ENCODE measurements at regions not wholly inside any gene's neighbourhood (a gene's known extent, or its start where the extent isn't known, plus 50 kb on each side); places are given as distances from the start of the nearest gene placed in this dataset.
"Not testable (repeated sequence)": the region's sequence is repeated elsewhere in the genome, so short reads cannot be mapped to it uniquely, and the experiment has no call there.

DNA sequence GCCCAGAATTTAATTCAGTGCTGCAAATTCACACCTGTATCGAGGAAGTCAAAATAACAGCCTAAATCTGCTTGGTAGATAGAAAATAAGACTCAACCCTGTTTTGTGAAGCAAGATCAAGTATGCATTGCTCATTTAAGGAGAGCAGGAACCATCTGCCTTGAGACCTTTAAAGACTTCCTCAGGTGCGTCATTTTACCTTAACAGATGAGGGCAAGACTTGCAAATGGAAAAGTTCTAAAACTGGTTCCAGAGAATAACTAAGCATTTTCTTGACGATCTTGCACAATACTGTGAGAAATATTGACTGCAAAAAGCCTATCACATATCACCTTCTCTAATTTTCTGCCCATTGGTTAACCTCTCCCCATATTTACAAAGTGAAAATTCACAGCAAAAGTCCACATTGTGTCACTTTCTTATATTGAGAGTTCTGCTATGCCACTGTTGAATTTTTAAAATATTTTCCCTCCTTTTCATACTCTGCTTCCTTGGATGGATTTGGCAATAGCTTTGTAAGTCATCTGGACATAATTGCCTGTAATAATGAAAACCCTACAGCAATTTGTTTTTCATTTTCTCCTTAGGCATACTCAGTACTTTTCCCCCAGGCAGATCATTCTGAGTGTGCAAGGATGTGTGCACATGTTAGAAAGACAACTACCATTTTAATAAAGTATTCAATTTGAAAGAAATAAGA lies 234.2 kb downstream of the AASDHPPT start:
- Histone ChIP-seq H3K4me2 (ENCODE audit: extremely low read depth, insufficient read depth, low read length) (no peak overlapping the region), H3K27ac (ENCODE audit: insufficient read depth, low read length) (no peak overlapping the region), H3K9me3 (ENCODE audit: control insufficient read depth, insufficient read depth, low read depth, low read length) (no peaks in the 10 kb centered on the region), H2AFZ (ENCODE audit: low read length) (no peak overlapping the region), H3K36me3 (ENCODE audit: control insufficient read depth, insufficient read depth, low read length) (no peaks in the 10 kb centered on the region), H4K20me1 (ENCODE audit: control insufficient read depth, extremely low read depth, insufficient read depth, low read length) (no peaks in the 10 kb centered on the region), H3K79me2 (ENCODE audit: control insufficient read depth, insufficient read depth, low read length) (no peaks in the 10 kb centered on the region), H3K4me1 (ENCODE audit: control insufficient read depth, extremely low read depth, insufficient read depth, low read length) (no peaks in the 10 kb centered on the region), H3K9ac (ENCODE audit: insufficient read depth, low read length) (no peak overlapping the region), H3K4me3 (replicated peaks in 1 of 4; ENCODE audit: control extremely low read depth in 1 of 4, insufficient read depth in 1 of 4, low read depth in 3 of 4, low read length in 4 of 4) (no peak overlapping the region), H3K27me3 (ENCODE audit: control insufficient read depth, insufficient read depth, low read length) (no peaks in the 10 kb centered on the region)
- no peak for DNase-seq (ENCODE audit: low read depth in 2 of 2)
- TF ChIP-seq, protein P1, sequence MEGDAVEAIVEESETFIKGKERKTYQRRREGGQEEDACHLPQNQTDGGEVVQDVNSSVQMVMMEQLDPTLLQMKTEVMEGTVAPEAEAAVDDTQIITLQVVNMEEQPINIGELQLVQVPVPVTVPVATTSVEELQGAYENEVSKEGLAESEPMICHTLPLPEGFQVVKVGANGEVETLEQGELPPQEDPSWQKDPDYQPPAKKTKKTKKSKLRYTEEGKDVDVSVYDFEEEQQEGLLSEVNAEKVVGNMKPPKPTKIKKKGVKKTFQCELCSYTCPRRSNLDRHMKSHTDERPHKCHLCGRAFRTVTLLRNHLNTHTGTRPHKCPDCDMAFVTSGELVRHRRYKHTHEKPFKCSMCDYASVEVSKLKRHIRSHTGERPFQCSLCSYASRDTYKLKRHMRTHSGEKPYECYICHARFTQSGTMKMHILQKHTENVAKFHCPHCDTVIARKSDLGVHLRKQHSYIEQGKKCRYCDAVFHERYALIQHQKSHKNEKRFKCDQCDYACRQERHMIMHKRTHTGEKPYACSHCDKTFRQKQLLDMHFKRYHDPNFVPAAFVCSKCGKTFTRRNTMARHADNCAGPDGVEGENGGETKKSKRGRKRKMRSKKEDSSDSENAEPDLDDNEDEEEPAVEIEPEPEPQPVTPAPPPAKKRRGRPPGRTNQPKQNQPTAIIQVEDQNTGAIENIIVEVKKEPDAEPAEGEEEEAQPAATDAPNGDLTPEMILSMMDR (conservative IDR thresholded peaks at IDR 0.05 in 1 of 2, IDR thresholded peaks at IDR 0.05 in 1 of 2; ENCODE audit: low read depth in 1 of 2, low read length in 2 of 2): no peak
- TF ChIP-seq EZH2 (IDR thresholded peaks at IDR 0.05; ENCODE audit: low read length, missing control alignments): no peak

DNA sequence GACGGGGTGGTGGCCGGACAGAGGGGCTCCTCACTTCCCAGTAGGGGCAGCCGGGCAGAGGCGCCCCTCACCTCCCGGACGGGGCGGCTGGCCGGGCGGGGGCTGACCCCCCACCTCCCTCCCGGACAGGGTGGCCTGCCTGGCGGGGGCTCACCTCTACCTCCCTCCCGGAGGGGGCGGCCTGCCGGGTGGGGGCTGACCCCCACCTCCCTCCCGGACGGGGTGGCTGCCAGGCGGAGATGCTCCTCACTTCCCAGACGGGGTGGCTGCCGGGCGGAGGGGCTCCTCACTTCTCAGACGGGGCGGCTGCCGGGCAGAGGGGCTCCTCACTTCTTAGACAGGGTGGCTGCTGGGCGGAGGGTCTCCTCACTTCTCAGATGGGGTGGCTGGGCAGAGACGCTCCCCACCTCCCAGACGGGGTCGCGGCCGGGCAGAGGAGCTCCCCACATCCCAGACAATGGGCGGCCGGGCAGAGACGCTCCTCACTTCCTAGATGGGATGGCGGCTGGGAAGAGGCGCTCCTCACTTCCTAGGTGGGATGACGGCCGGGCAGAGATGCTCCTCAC lies 239.8 kb downstream of the AASDHPPT start:
- H3K4me1 ChIP-seq (ENCODE audit: control insufficient read depth, extremely low read depth, insufficient read depth, low read length); H4K20me1 ChIP-seq (ENCODE audit: control insufficient read depth, extremely low read depth, insufficient read depth, low read length); H3K9me3 ChIP-seq (ENCODE audit: control insufficient read depth, insufficient read depth, low read depth, low read length); H3K79me2 ChIP-seq (ENCODE audit: control insufficient read depth, insufficient read depth, low read length); H3K4me3 ChIP-seq (replicated peaks in 1 of 4; ENCODE audit: control extremely low read depth in 1 of 4, insufficient read depth in 1 of 4, low read depth in 3 of 4, low read length in 4 of 4); H3K27me3 ChIP-seq (ENCODE audit: control insufficient read depth, insufficient read depth, low read length); H3K27ac ChIP-seq (ENCODE audit: insufficient read depth, low read length); H3K4me2 ChIP-seq (ENCODE audit: extremely low read depth, insufficient read depth, low read length); DNase-seq (ENCODE audit: low read depth in 2 of 2); H2AFZ ChIP-seq (ENCODE audit: low read length); H3K9ac ChIP-seq (ENCODE audit: insufficient read depth, low read length); H3K36me3 ChIP-seq (ENCODE audit: control insufficient read depth, insufficient read depth, low read length): not testable (repeated sequence)

DNA sequence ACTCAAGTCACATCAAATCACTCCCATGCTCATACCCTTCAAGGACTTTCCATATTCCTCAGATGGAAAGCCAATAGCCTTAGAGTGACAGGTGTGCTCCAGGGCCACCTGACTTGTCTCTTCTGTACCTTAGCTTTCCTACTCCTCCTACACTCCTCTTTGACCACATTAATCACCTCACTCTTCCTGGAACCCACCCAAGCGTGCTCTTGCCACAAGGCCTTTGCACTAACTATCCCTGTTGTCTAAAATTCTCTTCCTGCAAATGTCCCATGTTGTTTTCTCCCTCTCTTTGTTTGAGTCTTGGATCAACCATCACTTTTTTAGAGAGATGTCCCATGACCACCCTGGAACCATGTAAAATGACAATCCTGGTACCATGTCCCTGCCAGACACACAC lies 244.1 kb downstream of the AASDHPPT start:
- no peak for DNase-seq (ENCODE audit: low read depth in 2 of 2)
- H3K4me1 ChIP-seq (ENCODE audit: control insufficient read depth, extremely low read depth, insufficient read depth, low read length): no peaks in the 10 kb centered on the region
- no peak overlapping the region for H3K27ac ChIP-seq (ENCODE audit: insufficient read depth, low read length)
- H3K27me3 ChIP-seq (ENCODE audit: control insufficient read depth, insufficient read depth, low read length): no peaks in the 10 kb centered on the region
- H3K4me2 ChIP-seq (ENCODE audit: extremely low read depth, insufficient read depth, low read length): no peak overlapping the region
- no peak overlapping the region for H3K9ac ChIP-seq (ENCODE audit: insufficient read depth, low read length)
- H4K20me1 ChIP-seq (ENCODE audit: control insufficient read depth, extremely low read depth, insufficient read depth, low read length): no peaks in the 10 kb centered on the region
- no peaks in the 10 kb centered on the region for H3K9me3 ChIP-seq (ENCODE audit: control insufficient read depth, insufficient read depth, low read depth, low read length)
- H3K79me2 ChIP-seq (ENCODE audit: control insufficient read depth, insufficient read depth, low read length): no peaks in the 10 kb centered on the region
- H2AFZ ChIP-seq (ENCODE audit: low read length): no peak overlapping the region
- no peaks in the 10 kb centered on the region for H3K36me3 ChIP-seq (ENCODE audit: control insufficient read depth, insufficient read depth, low read length)
- TF ChIP-seq, protein P1 (conservative IDR thresholded peaks at IDR 0.05 in 1 of 2, IDR thresholded peaks at IDR 0.05 in 1 of 2; ENCODE audit: low read depth in 1 of 2, low read length in 2 of 2): no peak
- TF ChIP-seq EZH2 (IDR thresholded peaks at IDR 0.05; ENCODE audit: low read length, missing control alignments): no peak
- H3K4me3 ChIP-seq (replicated peaks in 1 of 4; ENCODE audit: control extremely low read depth in 1 of 4, insufficient read depth in 1 of 4, low read depth in 3 of 4, low read length in 4 of 4): no peak overlapping the region
